HEK293 (cell line): ENCODE measurements at regions not wholly inside any gene's neighbourhood (a gene's known extent, or its start where the extent isn't known, plus 50 kb on each side); places are given as distances from the start of the nearest gene placed in this dataset.

Source experiments
- CTCF ChIA-PET: fragments of 350-600 bp; formaldehyde crosslinking; extraction: SDS; loops from one replicate; lab custom pipeline; 2021; ENCODE audit warnings: antibody characterized with exemption; lab: Yijun Ruan, JAX
- POLR2A ChIA-PET: fragments of 300-600 bp; formaldehyde crosslinking; extraction: SDS; loops from one replicate; lab custom pipeline; 2020; ENCODE audit warnings: antibody characterized with exemption, inconsistent platforms; lab: Yijun Ruan, JAX
- H3K27ac ChIP-seq: fragments of 200-500 bp; sonication (Bioruptor generic); 2 replicates; pipeline ENCODE4 v1.5.1; 2014; ENCODE audit warnings: low read depth, low read length, control low read depth, inconsistent platforms; ENCODE audit errors: extremely low read depth
- H3K36me3 ChIP-seq, 2 experiments: fragments of 200-500 bp in 1 of 2; sonication (Bioruptor generic) in 1 of 2; 1 replicate in 1 of 2; 2 replicates in 1 of 2; pipeline ENCODE4 v1.5.1; 2014 to 2017; ENCODE audit warnings: inconsistent platforms in 2 of 2, low read length in 2 of 2; ENCODE audit not compliant: control insufficient read depth in 2 of 2, insufficient read depth in 1 of 2
- H3K4me1 ChIP-seq: fragments of 200-500 bp; sonication (Bioruptor generic); 2 replicates; pipeline ENCODE4 v1.5.1; 2014; ENCODE audit warnings: mild to moderate bottlenecking, low read length, inconsistent platforms; ENCODE audit not compliant: control insufficient read depth, insufficient read depth
- H3K4me3 ChIP-seq: 2 replicates; pipeline ENCODE4 v1.5.1; 2011; ENCODE audit warnings: low read depth, mild to moderate bottlenecking, control low read depth, low read length, moderate library complexity
- H3K9me3 ChIP-seq: fragments of 200-500 bp; sonication (Bioruptor generic); 2 replicates; pipeline ENCODE4 v1.5.1; 2014; ENCODE audit warnings: low read depth, low read length, inconsistent platforms; ENCODE audit not compliant: control insufficient read depth, insufficient read depth
- KLF8 ChIP-seq: fragments of 450-650 bp; formaldehyde crosslinking; IDR thresholded peaks from 2 replicates; pipeline ENCODE4 v1.5.1; 2016; ENCODE audit warnings: missing biosample characterization, missing genetic modification characterization
- MYNN ChIP-seq: fragments of 450-650 bp; formaldehyde crosslinking; IDR thresholded peaks from 2 replicates; pipeline ENCODE4 v1.5.1; 2016; ENCODE audit warnings: missing biosample characterization, missing genetic modification characterization, borderline replicate concordance
- PRDM1 ChIP-seq: fragments of 450-650 bp; formaldehyde crosslinking; IDR thresholded peaks from 2 replicates; pipeline ENCODE4; 2016; ENCODE audit warnings: missing biosample characterization, missing genetic modification characterization
- SCRT2 ChIP-seq: fragments of 450-650 bp; formaldehyde crosslinking; IDR thresholded peaks from 2 replicates; pipeline ENCODE4 v1.5.1; 2016; ENCODE audit warnings: missing biosample characterization, missing genetic modification characterization
- SP7 ChIP-seq: fragments of 450-650 bp; formaldehyde crosslinking; IDR thresholded peaks from 2 replicates; pipeline ENCODE4 v1.5.1; 2016; ENCODE audit warnings: missing biosample characterization, missing genetic modification characterization
- TCF7L2 ChIP-seq: IDR thresholded peaks from 2 replicates; pipeline ENCODE4 v1.6.1; 2011; ENCODE audit warnings: low read depth, mild to moderate bottlenecking, inconsistent platforms, low read length, moderate library complexity, borderline replicate concordance
- ZBTB11 ChIP-seq: fragments of 450-650 bp; formaldehyde crosslinking; conservative IDR thresholded peaks from 2 replicates; pipeline ENCODE4 v1.5.1; 2016; ENCODE audit warnings: low read depth, missing biosample characterization, missing genetic modification characterization
- ZNF221 ChIP-seq: fragments of 450-650 bp; formaldehyde crosslinking; IDR thresholded peaks from 2 replicates; pipeline ENCODE4 v1.5.1; 2017; ENCODE audit warnings: missing biosample characterization, missing genetic modification characterization, borderline replicate concordance
- ZNF223 ChIP-seq: fragments of 450-650 bp; formaldehyde crosslinking; IDR thresholded peaks from 2 replicates; pipeline ENCODE4 v1.5.1; 2016; ENCODE audit warnings: missing biosample characterization, missing genetic modification characterization
- ZNF239 ChIP-seq: fragments of 450-650 bp; formaldehyde crosslinking; IDR thresholded peaks from 2 replicates; pipeline ENCODE4 v1.5.1; 2016; ENCODE audit warnings: missing biosample characterization, missing genetic modification characterization
- ZNF292 ChIP-seq: fragments of 450-650 bp; formaldehyde crosslinking; IDR thresholded peaks from 2 replicates; pipeline ENCODE4 v1.5.1; 2016; ENCODE audit warnings: low read depth, missing biosample characterization, missing genetic modification characterization, borderline replicate concordance
- ZNF335 ChIP-seq: fragments of 450-650 bp; formaldehyde crosslinking; conservative IDR thresholded peaks from 2 replicates; pipeline ENCODE4 v1.5.1; 2016; ENCODE audit warnings: missing biosample characterization, missing genetic modification characterization
- ZNF513 ChIP-seq: fragments of 450-650 bp; IDR thresholded peaks from 2 replicates; pipeline ENCODE4 v1.5.1; 2018; ENCODE audit warnings: missing biosample characterization, missing genetic modification characterization
- ZNF548 ChIP-seq: fragments of 450-650 bp; formaldehyde crosslinking; IDR thresholded peaks from 2 replicates; pipeline ENCODE4 v1.5.1; 2016; ENCODE audit warnings: missing biosample characterization, missing genetic modification characterization
- ZNF624 ChIP-seq: fragments of 450-650 bp; formaldehyde crosslinking; IDR thresholded peaks from 2 replicates; pipeline ENCODE4 v1.5.1; 2017; ENCODE audit warnings: missing biosample characterization, missing genetic modification characterization
- ZSCAN16 ChIP-seq: fragments of 450-650 bp; formaldehyde crosslinking; IDR thresholded peaks from 2 replicates; pipeline ENCODE4 v1.5.1; 2016; ENCODE audit warnings: missing biosample characterization, missing genetic modification characterization
- ZSCAN5A ChIP-seq: fragments of 450-650 bp; formaldehyde crosslinking; IDR thresholded peaks from 2 replicates; pipeline ENCODE4 v1.5.1; 2016; ENCODE audit warnings: missing biosample characterization, missing genetic modification characterization
- TF ChIP-seq, protein P1 (sequence below): fragments of 450-650 bp; formaldehyde crosslinking; IDR thresholded peaks from 2 replicates; pipeline ENCODE4; 2016; ENCODE audit warnings: missing biosample characterization, missing genetic modification characterization

DNA sequence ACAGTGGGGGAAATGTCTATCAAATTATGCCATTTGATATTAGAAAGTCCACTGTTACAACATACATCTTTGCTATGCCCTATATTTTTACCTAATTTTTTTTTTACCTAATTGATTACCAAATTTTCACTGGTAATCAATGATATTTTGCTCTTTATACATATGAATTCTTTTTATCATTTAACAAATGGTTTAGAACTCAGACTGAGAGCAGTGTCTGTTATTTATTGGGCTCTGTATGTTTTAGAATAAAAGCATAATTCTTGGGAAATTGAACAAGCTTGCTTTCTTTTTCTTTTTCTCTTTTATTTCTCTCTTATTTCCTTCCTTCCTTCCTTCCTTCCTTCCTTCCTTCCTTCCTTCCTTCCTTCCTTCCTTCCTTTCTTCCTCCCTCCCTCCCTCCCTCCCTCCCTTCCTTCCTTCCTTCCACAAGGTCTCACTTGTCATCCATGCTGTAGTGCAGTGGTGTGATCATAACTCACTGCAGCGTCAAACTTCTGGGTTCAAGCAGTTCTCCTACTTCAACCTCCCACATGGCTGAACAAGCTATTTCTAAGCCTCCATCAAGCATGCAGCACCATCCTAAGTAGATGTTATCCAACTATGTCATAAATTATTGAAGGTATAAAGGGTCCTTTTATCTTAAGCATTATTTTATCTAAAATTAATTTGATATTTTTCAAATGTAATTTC, 911.7 kb upstream of the CITED2 start (continued):
- TF ChIP-seq SCRT2 (no peak), SP7 (tag by site-specific recombination) (no peak), ZNF513 (tag by site-specific recombination) (no peak), ZNF335 (tag by site-specific recombination) (no peak)

GRCh38 chr6:140285471-140285870, 911.0 kb upstream of the CITED2 start:
- H3K9me3 ChIP-seq, result no peaks in the 10 kb centered on the region
- POLR2A ChIA-PET, result no interaction called here
- no peaks in the 10 kb centered on the region for H3K4me1 ChIP-seq
- CTCF ChIA-PET, result no interaction called here
- TF ChIP-seq ZNF221 (tag by site-specific recombination) (no peak), ZNF239 (tag by site-specific recombination) (no peak), ZNF624 (tag by site-specific recombination) (no peak), KLF8 (tag by site-specific recombination) (no peak), PRDM1 (tag by site-specific recombination) (no peak), MYNN (tag by site-specific recombination) (no peak), ZSCAN16 (tag by site-specific recombination) (no peak), ZBTB11 (tag by site-specific recombination) (no peak), TCF7L2 (no peak), ZSCAN5A (tag by site-specific recombination) (no peak), ZNF223 (tag by site-specific recombination) (no peak), ZNF548 (tag by site-specific recombination) (no peak), ZNF292 (tag by site-specific recombination) (no peak)
- TF ChIP-seq, protein P1, sequence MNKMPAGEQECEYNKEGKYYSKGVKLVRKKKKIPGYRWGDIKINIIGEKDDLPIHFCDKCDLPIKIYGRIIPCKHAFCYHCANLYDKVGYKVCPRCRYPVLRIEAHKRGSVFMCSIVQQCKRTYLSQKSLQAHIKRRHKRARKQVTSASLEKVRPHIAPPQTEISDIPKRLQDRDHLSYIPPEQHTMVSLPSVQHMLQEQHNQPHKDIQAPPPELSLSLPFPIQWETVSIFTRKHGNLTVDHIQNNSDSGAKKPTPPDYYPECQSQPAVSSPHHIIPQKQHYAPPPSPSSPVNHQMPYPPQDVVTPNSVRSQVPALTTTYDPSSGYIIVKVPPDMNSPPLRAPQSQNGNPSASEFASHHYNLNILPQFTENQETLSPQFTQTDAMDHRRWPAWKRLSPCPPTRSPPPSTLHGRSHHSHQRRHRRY, result no peak
- no peaks in the 10 kb centered on the region for H3K36me3 ChIP-seq
- H3K4me3 ChIP-seq, result no peak overlapping the region
- H3K27ac ChIP-seq, result no peak overlapping the region
